NCI-H446 (cell line): ENCODE measurements at regions not wholly inside any gene's neighbourhood (a gene's known extent, or its start where the extent isn't known, plus 50 kb on each side); places are given as distances from the start of the nearest gene placed in this dataset.
"Not testable (repeated sequence)": the region's sequence is repeated elsewhere in the genome, so short reads cannot be mapped to it uniquely, and the experiment has no call there.

Experiments
- DNase-seq, 2 experiments: peaks; one replicate each; lab custom pipeline; 2025; lab: John Stamatoyannopoulos, UW

DNA sequence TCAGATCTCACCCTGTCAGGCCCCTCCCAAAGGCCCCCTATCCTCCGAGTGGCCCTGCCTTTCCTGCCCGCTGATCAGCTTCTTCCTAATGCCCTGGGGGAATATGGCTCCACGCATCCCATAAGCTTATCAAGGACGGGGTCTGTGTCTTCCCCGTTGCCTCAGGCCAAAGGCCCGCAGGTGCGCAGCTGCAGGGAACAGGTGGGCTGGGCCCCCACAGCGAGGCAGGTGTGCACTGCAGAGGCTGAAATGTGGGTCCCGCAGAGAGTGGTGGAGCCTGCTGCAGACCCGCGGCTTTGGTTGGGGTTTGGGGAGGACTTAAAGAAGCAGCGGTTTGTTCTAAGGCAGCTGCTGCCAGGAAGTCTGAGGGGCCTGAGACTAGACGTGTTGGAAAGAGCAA is 220.8 kb upstream of the TCERG1L start:
- DNase-seq: no peak

DNA sequence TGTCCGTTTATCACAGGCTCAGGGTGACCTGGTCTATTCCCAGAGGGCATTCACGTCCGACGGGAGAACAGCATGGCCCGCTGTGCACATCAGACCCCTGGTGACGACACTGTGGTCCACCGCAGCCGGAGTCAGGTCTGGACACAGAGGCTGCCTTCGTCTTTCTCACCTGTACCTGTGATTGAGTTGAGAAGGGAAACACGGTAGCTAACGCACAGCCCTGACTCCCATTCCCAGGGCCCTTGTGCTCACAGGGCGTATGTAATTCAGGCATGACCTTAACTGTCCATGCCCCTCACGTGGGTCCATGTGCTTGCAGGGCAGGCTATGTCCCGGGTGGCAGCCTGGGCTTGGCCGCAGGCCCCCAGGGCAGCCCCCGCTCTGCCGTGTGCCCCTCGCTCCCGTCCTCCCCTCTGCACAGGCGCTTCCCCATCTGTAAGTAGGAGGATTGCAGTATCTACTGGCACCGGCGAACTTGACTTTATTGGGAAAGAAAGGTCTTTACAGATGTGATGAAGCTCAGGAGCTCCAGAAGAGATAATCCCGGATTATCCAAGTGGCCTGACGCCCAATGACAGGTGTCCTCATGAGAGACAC is 221.3 kb upstream of the TCERG1L start:
- no peak for DNase-seq

- no peak for DNase-seq
Observed at GRCh38 chr10:131533846-131534526, 222.5 kb upstream of the TCERG1L start.

DNA sequence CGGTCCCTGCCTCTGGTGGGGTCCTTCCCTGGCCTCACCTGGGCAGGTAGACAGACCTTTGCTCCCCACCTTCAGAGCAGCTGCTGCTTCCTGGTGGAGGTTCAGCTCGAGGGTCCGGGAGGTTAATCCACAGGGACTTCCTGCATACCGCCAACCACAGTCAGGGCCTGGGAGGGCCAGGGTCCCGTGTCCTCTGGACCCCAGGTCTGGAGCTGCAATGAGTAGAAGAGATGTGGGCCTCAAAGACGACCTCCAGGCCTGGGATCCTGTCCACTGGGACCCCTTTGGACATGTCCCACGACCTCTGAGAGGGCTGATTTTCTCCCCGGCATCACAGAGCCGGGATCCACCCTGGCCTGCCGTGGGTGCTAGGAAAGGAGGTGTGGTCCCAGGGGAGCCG is 223.3 kb upstream of the TCERG1L start:
- DNase-seq: no peak

- DNase-seq: no peak
Observed at GRCh38 chr10:131536676-131537075, 225.2 kb upstream of the TCERG1L start.

DNA sequence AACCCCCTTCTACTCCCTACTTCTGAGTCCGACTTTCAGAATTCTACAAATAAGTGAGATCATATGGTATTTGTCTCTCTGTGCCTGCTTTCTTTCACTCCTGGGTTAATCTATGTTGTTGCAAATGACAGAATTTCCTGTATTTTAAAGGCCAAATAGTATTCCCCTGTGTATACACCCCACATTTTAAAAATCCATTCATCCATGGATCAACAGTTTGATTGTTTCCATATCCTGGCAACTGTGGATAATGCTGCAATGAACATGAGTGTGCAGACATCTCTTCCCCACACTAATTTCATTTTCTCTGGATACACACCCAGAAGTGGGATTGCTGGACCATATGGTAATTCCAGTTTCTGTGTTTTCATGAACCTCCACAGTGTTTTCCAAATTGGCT is 225.8 kb upstream of the TCERG1L start:
- DNase-seq: no peak

GRCh38 chr10:131544495-131544894 is 233.0 kb upstream of the TCERG1L start:
- DNase-seq: no peak

DNA sequence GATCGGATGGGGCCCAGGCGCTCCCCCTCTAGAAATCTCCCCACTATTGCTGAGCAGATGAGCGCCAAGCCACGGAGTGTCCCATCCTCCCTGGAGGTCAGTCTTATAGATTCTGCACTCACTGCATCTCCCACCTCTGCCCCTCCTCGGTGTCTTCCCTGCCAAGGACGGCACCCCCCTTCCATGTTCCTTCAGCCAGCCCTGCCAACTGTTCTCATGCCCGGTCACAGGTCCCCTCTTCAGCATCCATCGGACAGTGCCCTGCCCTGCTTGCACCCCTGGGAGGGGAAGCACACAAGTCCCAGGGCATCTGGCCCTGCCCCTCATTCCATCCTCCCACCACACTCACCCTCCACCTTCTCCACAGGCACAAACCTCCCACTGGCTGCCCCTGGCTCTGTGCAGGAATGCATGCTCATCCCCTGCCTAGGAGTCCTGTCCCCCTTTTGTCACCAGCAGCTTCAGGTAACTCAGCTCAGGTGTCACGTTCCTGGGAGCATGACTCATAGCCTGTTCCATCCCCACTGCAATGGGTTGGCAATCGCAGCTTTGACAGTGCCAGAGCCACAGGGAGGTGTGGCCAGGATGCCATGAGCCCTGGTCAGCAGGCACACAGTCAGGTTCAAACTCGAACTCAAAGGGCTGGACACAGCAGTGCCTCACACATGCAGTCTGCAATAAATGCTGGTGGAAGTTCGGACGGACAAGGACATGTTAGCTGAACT is 234.7 kb upstream of the TCERG1L start:
- DNase-seq: no peak

GRCh38 chr10:131547129-131547799 is 235.7 kb upstream of the TCERG1L start:
- DNase-seq: no peak

GRCh38 chr10:131548176-131548575 is 236.7 kb upstream of the TCERG1L start:
- no peak for DNase-seq

DNA sequence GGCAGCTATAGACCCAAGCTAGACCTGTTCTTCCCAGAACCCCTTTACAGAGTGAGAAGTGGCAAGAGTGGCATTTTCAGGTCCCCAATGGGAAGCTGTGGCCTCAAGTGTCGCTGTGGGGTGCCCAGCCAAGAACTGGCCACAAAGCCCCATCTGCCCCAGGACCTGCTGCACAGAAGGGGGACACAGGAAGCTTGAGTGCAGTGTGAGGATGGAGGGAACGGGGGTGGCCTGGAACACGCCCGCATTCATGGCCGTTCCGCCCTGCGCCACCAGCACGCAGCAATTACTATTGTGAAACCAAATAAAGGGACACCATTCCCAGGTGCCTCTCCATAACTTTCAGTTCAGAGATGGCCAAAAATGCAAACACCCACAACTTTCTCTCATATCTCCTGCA is 237.6 kb upstream of the TCERG1L start:
- no peak for DNase-seq

DNA sequence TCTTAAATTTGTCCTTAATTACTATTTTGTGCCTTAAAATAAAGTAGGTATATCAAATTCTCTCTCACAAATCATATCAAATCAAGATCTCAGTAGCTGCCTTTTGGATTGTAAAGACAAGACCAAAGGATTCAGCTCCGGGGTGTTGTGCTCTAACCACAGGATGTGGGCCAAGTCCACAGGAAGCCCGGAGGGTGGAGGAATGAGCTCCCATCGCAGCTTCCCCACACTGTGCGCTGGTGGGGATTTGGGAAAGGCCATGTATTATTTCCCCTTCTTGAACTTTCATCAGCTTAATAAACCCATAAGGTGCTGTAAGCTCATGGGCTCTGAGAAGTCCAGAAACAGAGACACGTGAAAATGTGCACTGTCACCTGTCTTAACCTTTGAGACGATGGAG is 241.6 kb upstream of the TCERG1L start:
- DNase-seq: no peak

DNA sequence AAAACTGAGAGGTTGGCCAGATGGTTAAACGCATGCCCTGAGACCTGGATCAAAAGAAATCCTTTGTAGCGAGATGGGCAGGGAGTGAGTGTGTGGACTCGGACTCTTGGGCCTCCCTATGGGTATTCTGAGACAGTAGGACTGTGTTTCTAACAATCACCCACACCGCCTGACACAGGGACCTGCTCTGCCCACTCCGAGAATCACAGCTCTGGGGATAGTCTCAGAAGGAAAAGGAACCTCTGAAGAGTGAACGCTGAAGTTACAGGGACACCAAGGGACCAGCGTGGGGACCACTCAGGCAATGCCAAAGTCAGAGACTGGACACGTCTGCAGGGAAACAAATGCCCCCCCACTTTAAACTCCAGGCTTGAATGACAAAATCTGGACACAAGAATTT is 242.1 kb upstream of the TCERG1L start:
- no peak for DNase-seq

DNA sequence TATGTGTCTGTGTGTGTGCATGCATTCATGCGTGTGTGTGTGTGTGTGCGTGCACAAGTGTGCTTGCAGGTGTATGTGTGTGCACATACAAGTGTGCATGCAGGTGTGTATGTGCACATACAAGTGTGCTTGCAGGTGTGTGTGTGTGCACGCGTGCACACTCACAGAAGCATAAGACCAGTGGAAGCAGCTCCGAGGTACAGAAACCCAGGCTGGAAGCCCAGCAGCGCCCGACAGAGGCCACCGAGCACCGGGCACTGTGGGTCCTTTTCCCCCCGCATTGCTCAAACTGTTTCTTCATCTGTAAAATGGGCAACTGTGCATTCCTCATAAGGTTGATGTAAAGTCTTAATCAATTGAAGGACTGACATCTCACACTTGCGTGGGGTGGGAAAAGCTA is 243.3 kb upstream of the TCERG1L start:
- no peak for DNase-seq

- DNase-seq: no peak
Observed at GRCh38 chr10:131555406-131555805, 243.9 kb upstream of the TCERG1L start.

- no peak for DNase-seq
Observed at GRCh38 chr10:131556061-131556896, 244.8 kb upstream of the TCERG1L start.

- DNase-seq: no peak
Observed at GRCh38 chr10:131556897-131557495, 245.5 kb upstream of the TCERG1L start.

- not testable (repeated sequence) for DNase-seq
Observed at GRCh38 chr10:131557956-131558355, 246.4 kb upstream of the TCERG1L start.

DNA sequence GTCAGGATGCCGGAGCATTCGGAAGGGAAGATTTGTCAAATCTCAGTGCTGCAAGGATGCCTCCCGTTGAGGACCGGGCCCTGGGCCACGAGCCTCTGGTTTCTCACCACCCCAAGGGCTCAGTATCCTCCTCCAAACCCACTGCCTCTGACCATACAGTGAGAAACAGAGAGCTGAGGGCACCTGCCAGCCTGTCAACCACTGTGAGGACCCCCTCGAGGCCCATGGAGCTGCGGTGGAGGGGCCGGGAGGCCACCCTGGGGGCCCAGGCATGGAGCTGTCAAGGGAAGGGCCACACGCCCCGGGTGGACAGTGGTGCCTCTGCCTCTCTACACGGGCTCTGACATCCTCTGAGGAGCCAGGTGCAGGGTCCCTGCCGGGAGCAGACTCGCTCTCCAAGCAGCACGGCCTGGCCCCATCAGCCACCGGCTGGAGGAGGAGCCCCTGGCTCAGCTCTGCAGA is 248.0 kb upstream of the TCERG1L start:
- no peak for DNase-seq

DNA sequence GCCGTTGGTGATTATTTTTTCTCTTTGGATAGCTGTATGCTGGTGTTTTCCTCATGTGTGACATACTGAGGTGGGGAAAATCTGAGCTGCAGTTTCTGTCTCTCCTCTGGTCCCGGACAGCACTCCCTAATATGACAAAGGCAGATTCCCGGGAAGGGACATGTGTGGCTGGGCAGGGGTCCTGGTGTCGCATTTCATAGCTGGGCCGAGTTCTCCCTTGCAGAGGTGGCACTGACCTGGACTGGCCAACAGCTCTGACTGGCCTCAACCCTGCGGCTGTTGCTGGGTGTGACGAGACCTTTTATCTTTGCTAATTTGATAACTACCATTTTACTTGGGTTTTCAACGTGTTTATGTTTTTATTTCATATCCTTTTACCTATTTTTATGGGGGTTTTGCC is 248.6 kb upstream of the TCERG1L start:
- DNase-seq: no peak

- no peak for DNase-seq
Observed at GRCh38 chr10:131560706-131561355, 249.3 kb upstream of the TCERG1L start.
